HepG2 (cell line): ENCODE measurements at regions not wholly inside any gene's neighbourhood (a gene's known extent, or its start where the extent isn't known, plus 50 kb on each side); places are given as distances from the start of the nearest gene placed in this dataset.

Source experiments
- DZIP1 ChIP-seq: sonication (generic); formaldehyde crosslinking; IDR thresholded peaks from 2 replicates; pipeline ENCODE4 v1.5.0; 2020; ENCODE audit warnings: mild to moderate bottlenecking, missing genetic modification reagents
- FOXA1 ChIP-seq, 2 experiments: fragments of 450-650 bp in 1 of 2; sonication (generic) in 1 of 2; formaldehyde crosslinking in 1 of 2; IDR thresholded peaks; 2 replicates each; pipeline versions ENCODE4 v1.4.0 to v1.6.1; 2016 to 2020; ENCODE audit warnings: missing genetic modification reagents in 1 of 2
- MXD1 ChIP-seq: sonication (generic); formaldehyde crosslinking; IDR thresholded peaks from 2 replicates; pipeline ENCODE4 v1.4.0; 2020; ENCODE audit warnings: mild to moderate bottlenecking, missing genetic modification reagents
- NCOR1 ChIP-seq: fragments of 200-600 bp; sonication (generic); IDR thresholded peaks from 2 replicates; pipeline ENCODE4 v1.7.0; 2017; ENCODE audit warnings: antibody characterized with exemption, low read length, borderline replicate concordance
- NFE2L2 ChIP-seq: fragments of 150-350 bp; IDR thresholded peaks from 2 replicates; pipeline ENCODE4 v1.6.1; 2014; ENCODE audit warnings: low read length
- PHF8 ChIP-seq: sonication (generic); formaldehyde crosslinking; IDR thresholded peaks from 2 replicates; pipeline ENCODE4 v1.5.0; 2020; ENCODE audit warnings: missing genetic modification reagents
- RBFOX2 ChIP-seq: fragments of 200-400 bp; formaldehyde crosslinking; IDR thresholded peaks from 2 replicates; pipeline ENCODE4 v1.6.1; 2017; ENCODE audit warnings: low read depth, mild to moderate bottlenecking, low read length
- RFXANK ChIP-seq: IDR thresholded peaks from 2 replicates; pipeline ENCODE4 v1.6.1; 2016
- THAP8 ChIP-seq: sonication (generic); formaldehyde crosslinking; IDR thresholded peaks from 2 replicates; pipeline ENCODE4 v1.5.1; 2020; ENCODE audit warnings: missing genetic modification reagents, mild to moderate bottlenecking, borderline replicate concordance
- TP53 ChIP-seq: sonication (generic); formaldehyde crosslinking; conservative IDR thresholded peaks from 2 replicates; pipeline ENCODE4 v1.4.0; 2020; ENCODE audit warnings: missing genetic modification reagents
- YEATS2 ChIP-seq: sonication (generic); formaldehyde crosslinking; IDR thresholded peaks from 2 replicates; pipeline ENCODE4 v1.4.0; 2020; ENCODE audit warnings: missing genetic modification reagents, borderline replicate concordance
- ZNF10 ChIP-seq: sonication (generic); formaldehyde crosslinking; IDR thresholded peaks from 2 replicates; pipeline ENCODE4 v1.4.0; 2020; ENCODE audit warnings: mild to moderate bottlenecking, low read depth, missing genetic modification reagents, borderline replicate concordance
- ZNF142 ChIP-seq: sonication (generic); formaldehyde crosslinking; IDR thresholded peaks from 2 replicates; pipeline ENCODE4 v1.4.0; 2020; ENCODE audit warnings: missing genetic modification reagents
- ZNF331 ChIP-seq: sonication (generic); formaldehyde crosslinking; IDR thresholded peaks from 2 replicates; pipeline ENCODE4 v1.4.0; 2020; ENCODE audit warnings: missing genetic modification reagents
- ZNF350 ChIP-seq: sonication (generic); formaldehyde crosslinking; IDR thresholded peaks from 2 replicates; pipeline ENCODE4 v1.4.0; 2020; ENCODE audit warnings: mild to moderate bottlenecking, low read depth, missing genetic modification reagents, borderline replicate concordance
- ZNF383 ChIP-seq: sonication (generic); formaldehyde crosslinking; IDR thresholded peaks from 2 replicates; pipeline ENCODE4 v1.4.0; 2020; ENCODE audit warnings: missing genetic modification reagents, mild to moderate bottlenecking, borderline replicate concordance
- ZNF414 ChIP-seq: sonication (generic); formaldehyde crosslinking; IDR thresholded peaks from 2 replicates; pipeline ENCODE4 v1.5.0; 2020; ENCODE audit warnings: missing genetic modification reagents
- ZNF598 ChIP-seq: sonication (generic); formaldehyde crosslinking; IDR thresholded peaks from 2 replicates; pipeline ENCODE4 v1.5.1; 2020; ENCODE audit warnings: mild to moderate bottlenecking, missing genetic modification reagents, borderline replicate concordance
- ZNF788 ChIP-seq: sonication (generic); formaldehyde crosslinking; IDR thresholded peaks from 2 replicates; pipeline ENCODE4 v1.5.0; 2020; ENCODE audit warnings: mild to moderate bottlenecking, missing genetic modification reagents, borderline replicate concordance
- ZSCAN25 ChIP-seq: sonication (generic); formaldehyde crosslinking; IDR thresholded peaks from 2 replicates; pipeline ENCODE4 v1.8.0; 2022; ENCODE audit warnings: mild to moderate bottlenecking, missing genetic modification reagents

GRCh38 chr15:53034767-53035245 lies 244.7 kb upstream of the ONECUT1 start (continued):
- TF ChIP-seq ZNF414 (CRISPR knock-in tag) (no peak), ZNF598 (CRISPR knock-in tag) (no peak), THAP8 (CRISPR knock-in tag) (no peak), MXD1 (no peak), FOXA1 (IDR thresholded peaks at IDR 0.05) (peak; percentile 64; the same call in 1 of the 2 replicates), FOXA1 (CRISPR knock-in tag; IDR thresholded peaks at IDR 0.05) (peak; percentile 83), ZNF788 (CRISPR knock-in tag) (no peak), ZNF142 (CRISPR knock-in tag) (0 out of 2 replicates have a peak, but pooled peaks have one; percentile 27), ZSCAN25 (CRISPR knock-in tag) (no peak), ZNF350 (CRISPR knock-in tag) (peak; percentile 23; the same call in 1 of the 2 replicates), NFE2L2 (peak; percentile 90), DZIP1 (no peak), PHF8 (peak; percentile 31; the same call in 1 of the 2 replicates), RBFOX2 (no peak), ZNF10 (CRISPR knock-in tag) (no peak), TP53 (CRISPR knock-in tag) (no peak), ZNF331 (CRISPR knock-in tag) (peak; percentile 87), RFXANK (CRISPR knock-in tag) (no peak), NCOR1 (peak; percentile 79; the same call in 1 of the 2 replicates), ZNF383 (CRISPR knock-in tag) (no peak), YEATS2 (peak; percentile 48; the same call in 1 of the 2 replicates)
